SK-N-SH (cell line): ENCODE measurements at regions not wholly inside any gene's neighbourhood (a gene's known extent, or its start where the extent isn't known, plus 50 kb on each side); places are given as distances from the start of the nearest gene placed in this dataset.

Source experiments
- CTCF ChIA-PET: fragments of 300-600, 350-600 bp; formaldehyde crosslinking; extraction: SDS; loops from one replicate; lab custom pipeline; 2021; lab: Yijun Ruan, JAX
- POLR2A ChIA-PET: fragments of 350-600 bp; sonication (Branson Sonifier 250); formaldehyde crosslinking; extraction: SDS; loops from one replicate; lab custom pipeline; 2020; ENCODE audit warnings: antibody characterized with exemption, inconsistent platforms; lab: Yijun Ruan, JAX
- DNase-seq: peaks from one replicate; pipeline ENCODE4 v3.0.0; 2012
- H2AFZ ChIP-seq: fragments of 200-600 bp; sonication (generic); 2 replicates; pipeline ENCODE4 v1.8.1; 2016; ENCODE audit warnings: antibody characterized with exemption, mild to moderate bottlenecking, low read depth
- H3F3A ChIP-seq: fragments of 200-600 bp; sonication (generic); replicated peaks from 2 replicates; pipeline ENCODE3; 2016; ENCODE audit warnings: antibody characterized with exemption, mild to moderate bottlenecking; ENCODE audit not compliant: insufficient read depth
- H3K27ac ChIP-seq, 2 experiments: fragments of 200-500 bp in 1 of 2; fragments of 200-600 bp in 1 of 2; sonication (Bioruptor generic) in 1 of 2; sonication (generic), shearing (Covaris generic) in 1 of 2; 2 replicates each; pipeline versions ENCODE4 v1.5.1 to v1.6.1; 2014 to 2016; ENCODE audit warnings: low read depth in 2 of 2, inconsistent platforms in 1 of 2, low read length in 1 of 2, mild to moderate bottlenecking in 1 of 2, mixed read lengths in 1 of 2
- H3K27me3 ChIP-seq: fragments of 200-600 bp; sonication (generic), shearing (Covaris generic); 2 replicates; pipeline ENCODE4 v1.6.1; 2016; ENCODE audit warnings: mixed run types; ENCODE audit not compliant: insufficient read depth
- H3K36me3 ChIP-seq, 2 experiments: fragments of 200-500 bp in 1 of 2; fragments of 200-600 bp in 1 of 2; sonication (Bioruptor generic) in 1 of 2; sonication (generic) in 1 of 2; replicated peaks in 1 of 2; 2 replicates each; pipeline versions ENCODE3 to v1.5.1; 2014 to 2016; ENCODE audit warnings: low read length in 1 of 2, mild to moderate bottlenecking in 1 of 2; ENCODE audit not compliant: insufficient read depth in 2 of 2, control insufficient read depth in 1 of 2
- H3K4me1 ChIP-seq, 2 experiments: fragments of 200-500 bp in 1 of 2; fragments of 200-600 bp in 1 of 2; sonication (Bioruptor generic) in 1 of 2; sonication (generic), shearing (Covaris generic) in 1 of 2; 2 replicates each; pipeline versions ENCODE4 v1.5.1 to v1.6.1; 2014 to 2016; ENCODE audit warnings: low read depth in 1 of 2, low read length in 1 of 2, mixed run types in 1 of 2; ENCODE audit not compliant: insufficient read depth in 2 of 2, control insufficient read depth in 1 of 2
- H3K4me2 ChIP-seq: fragments of 200-600 bp; sonication (generic), shearing (Covaris generic); 2 replicates; pipeline ENCODE4 v1.6.1; 2017; ENCODE audit warnings: mixed run types
- H3K4me3 ChIP-seq, 2 experiments: fragments of 200-500 bp in 1 of 2; fragments of 200-600 bp in 1 of 2; sonication (Bioruptor generic) in 1 of 2; sonication (generic), shearing (Covaris generic) in 1 of 2; 2 replicates each; pipeline versions ENCODE4 v1.5.1 to v1.8.1; 2014 to 2016; ENCODE audit warnings: low read depth in 2 of 2, inconsistent platforms in 1 of 2, low read length in 1 of 2, mild to moderate bottlenecking in 1 of 2, mixed read lengths in 1 of 2, moderate library complexity in 1 of 2
- H3K79me2 ChIP-seq: fragments of 200-600 bp; sonication (generic); 2 replicates; pipeline ENCODE4 v1.8.1; 2017; ENCODE audit warnings: mild to moderate bottlenecking; ENCODE audit not compliant: insufficient read depth
- H3K9ac ChIP-seq: fragments of 200-600 bp; sonication (generic); 2 replicates; pipeline ENCODE4 v1.6.1; 2017; ENCODE audit warnings: mixed run types
- H3K9me2 ChIP-seq: fragments of 200-600 bp; sonication (generic); 2 replicates; pipeline ENCODE4 v1.6.1; 2017; ENCODE audit warnings: mixed run types
- H3K9me3 ChIP-seq: fragments of 200-600 bp; sonication (generic); 2 replicates; pipeline ENCODE4 v1.6.1; 2017; ENCODE audit warnings: mixed run types, mild to moderate bottlenecking, moderate library complexity
- H4K20me1 ChIP-seq: fragments of 200-600 bp; sonication (generic); 2 replicates; pipeline ENCODE4 v1.6.1; 2017; ENCODE audit warnings: mild to moderate bottlenecking, mixed run types; ENCODE audit not compliant: insufficient read depth
- CHD2 ChIP-seq: fragments of 150-350 bp; IDR thresholded peaks from 2 replicates; pipeline ENCODE4 v1.6.1; 2018; ENCODE audit warnings: low read length; ENCODE audit not compliant: partially characterized antibody
- ELF1 ChIP-seq: IDR thresholded peaks from 2 replicates; pipeline ENCODE4 v1.4.0; 2012
- FOSL2 ChIP-seq: IDR thresholded peaks from 2 replicates; pipeline ENCODE4 v1.4.0; 2012; ENCODE audit warnings: low read depth, mild to moderate bottlenecking, moderate library complexity, borderline replicate concordance
- FOXJ3 ChIP-seq: sonication (generic); formaldehyde crosslinking; IDR thresholded peaks from 2 replicates; pipeline ENCODE4 v1.5.1; 2020; ENCODE audit warnings: mild to moderate bottlenecking, missing genetic modification reagents
- FOXM1 ChIP-seq: IDR thresholded peaks from 2 replicates; pipeline ENCODE4 v1.4.0; 2012; ENCODE audit warnings: low read depth, mild to moderate bottlenecking
- GABPA ChIP-seq: IDR thresholded peaks from 2 replicates; pipeline ENCODE4 v1.4.0; 2012; ENCODE audit warnings: low read depth, mild to moderate bottlenecking
- GATA2 ChIP-seq: sonication (generic); formaldehyde crosslinking; IDR thresholded peaks from 2 replicates; pipeline ENCODE4 v1.5.0; 2020; ENCODE audit warnings: mild to moderate bottlenecking, missing genetic modification reagents
- MAX ChIP-seq: IDR thresholded peaks from 2 replicates; pipeline ENCODE4 v1.4.0; 2012; ENCODE audit warnings: low read depth
- MEF2A ChIP-seq: IDR thresholded peaks from 2 replicates; pipeline ENCODE4 v1.4.0; 2012; ENCODE audit warnings: low read depth, borderline replicate concordance
- NRF1 ChIP-seq: IDR thresholded peaks from 2 replicates; pipeline ENCODE4 v1.6.1; 2012; ENCODE audit warnings: low read depth, mild to moderate bottlenecking, low read length
- PBX3 ChIP-seq: IDR thresholded peaks from 2 replicates; pipeline ENCODE4; 2012
- POLR2AphosphoS5 ChIP-seq: IDR thresholded peaks from 2 replicates; pipeline ENCODE4 v1.6.1; 2012; ENCODE audit warnings: low read depth, low read length
- RXRA ChIP-seq: IDR thresholded peaks from 2 replicates; pipeline ENCODE4 v1.4.0; 2012; ENCODE audit warnings: low read depth, mild to moderate bottlenecking, borderline replicate concordance
- TAF1 ChIP-seq: IDR thresholded peaks from 2 replicates; pipeline ENCODE4 v1.6.1; 2012; ENCODE audit warnings: low read depth, mild to moderate bottlenecking, low read length, moderate library complexity, borderline replicate concordance
- TCF12 ChIP-seq: IDR thresholded peaks from 2 replicates; pipeline ENCODE4 v1.4.0; 2012
- ZBTB33 ChIP-seq: IDR thresholded peaks from 2 replicates; pipeline ENCODE4 v1.4.0; 2012; ENCODE audit warnings: low read depth, borderline replicate concordance
- WGBS: methylation state at CpG from one replicate; pipeline ENCODE4 v1.1.6; 2017; ENCODE audit warnings: low lambda C conversion rate; 5-methylcytosine and 5-hydroxymethylcytosine counted together
- TF ChIP-seq, protein P1 (sequence below): fragments of 150-350 bp; IDR thresholded peaks from 2 replicates; pipeline ENCODE4 v1.6.1; 2016; ENCODE audit warnings: mild to moderate bottlenecking, low read depth, low read length
- TF ChIP-seq, protein P2 (sequence below): fragments of 150-350 bp; IDR thresholded peaks from 2 replicates; pipeline ENCODE4 v1.6.1; 2017; ENCODE audit warnings: antibody characterized with exemption, low read length, low read depth, borderline replicate concordance

- Histone ChIP-seq H3K9ac (no peak overlapping the region), H3K9me2 (no peaks in the 10 kb centered on the region), H3K79me2 (no peaks in the 10 kb centered on the region), H3K9me3 (no peaks in the 10 kb centered on the region), H3K27me3 (no peaks in the 10 kb centered on the region), H3K4me1 (no peaks in the 10 kb centered on the region), H3F3A (no peaks in the 10 kb centered on the region), H3K36me3 (no peaks in the 10 kb centered on the region), H4K20me1 (no peaks in the 10 kb centered on the region), H3K27ac (no peak overlapping the region), H2AFZ (no peak overlapping the region), H3K4me3 (no peak overlapping the region), H3K4me2 (no peak overlapping the region)
- TF ChIP-seq MEF2A (no peak), ELF1 (no peak), FOSL2 (no peak), ZBTB33 (no peak), MAX (no peak), GABPA (no peak), TCF12 (no peak), POLR2AphosphoS5 (no peak)
- TF ChIP-seq, protein P1, sequence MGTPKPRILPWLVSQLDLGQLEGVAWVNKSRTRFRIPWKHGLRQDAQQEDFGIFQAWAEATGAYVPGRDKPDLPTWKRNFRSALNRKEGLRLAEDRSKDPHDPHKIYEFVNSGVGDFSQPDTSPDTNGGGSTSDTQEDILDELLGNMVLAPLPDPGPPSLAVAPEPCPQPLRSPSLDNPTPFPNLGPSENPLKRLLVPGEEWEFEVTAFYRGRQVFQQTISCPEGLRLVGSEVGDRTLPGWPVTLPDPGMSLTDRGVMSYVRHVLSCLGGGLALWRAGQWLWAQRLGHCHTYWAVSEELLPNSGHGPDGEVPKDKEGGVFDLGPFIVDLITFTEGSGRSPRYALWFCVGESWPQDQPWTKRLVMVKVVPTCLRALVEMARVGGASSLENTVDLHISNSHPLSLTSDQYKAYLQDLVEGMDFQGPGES, result no peak
- ChIA-PET CTCF (no interaction called here), POLR2A (no interaction called here)
- 14% methylated on average over 3 of the region's 3 CpGs for WGBS
- no peak for DNase-seq
These were observed 712.5 kb downstream of the PLOD2 start for GRCh38 chr3:145448436-145448835.

- Histone ChIP-seq H3K9me2 (no peaks in the 10 kb centered on the region), H4K20me1 (no peaks in the 10 kb centered on the region), H3F3A (no peaks in the 10 kb centered on the region), H3K27ac (no peak overlapping the region), H2AFZ (no peak overlapping the region), H3K9me3 (no peaks in the 10 kb centered on the region), H3K9ac (no peak overlapping the region), H3K27me3 (no peaks in the 10 kb centered on the region), H3K4me3 (no peak overlapping the region)
- no peak for DNase-seq
- POLR2A ChIA-PET, result no interaction called here
- TF ChIP-seq, protein P2, sequence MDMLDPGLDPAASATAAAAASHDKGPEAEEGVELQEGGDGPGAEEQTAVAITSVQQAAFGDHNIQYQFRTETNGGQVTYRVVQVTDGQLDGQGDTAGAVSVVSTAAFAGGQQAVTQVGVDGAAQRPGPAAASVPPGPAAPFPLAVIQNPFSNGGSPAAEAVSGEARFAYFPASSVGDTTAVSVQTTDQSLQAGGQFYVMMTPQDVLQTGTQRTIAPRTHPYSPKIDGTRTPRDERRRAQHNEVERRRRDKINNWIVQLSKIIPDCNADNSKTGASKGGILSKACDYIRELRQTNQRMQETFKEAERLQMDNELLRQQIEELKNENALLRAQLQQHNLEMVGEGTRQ, result no peak
- no peak for TF ChIP-seq FOSL2
- TF ChIP-seq NRF1, result no peak
- no peak for TF ChIP-seq RXRA
- TF ChIP-seq MEF2A, result no peak
- no peak for TF ChIP-seq FOXM1
- no peak for TF ChIP-seq POLR2AphosphoS5
- no peak for TF ChIP-seq TCF12
- TF ChIP-seq TAF1, result no peak
- TF ChIP-seq GABPA, result no peak
- no peak for TF ChIP-seq FOXJ3 (CRISPR knock-in tag)
- no peak for TF ChIP-seq ELF1
- TF ChIP-seq, protein P1, result no peak
- TF ChIP-seq CHD2, result no peak
- no peak for TF ChIP-seq PBX3
- no peak for TF ChIP-seq GATA2 (CRISPR knock-in tag)
- TF ChIP-seq, all 33 proteins: peak for 0
- Histone ChIP-seq H3K36me3 (no peaks in the 10 kb centered on the region), H3K79me2 (no peaks in the 10 kb centered on the region), H3K4me2 (no peak overlapping the region), H3K4me1 (no peaks in the 10 kb centered on the region)
- CTCF ChIA-PET, result no interaction called here
These were observed 710.8 kb downstream of the PLOD2 start for GRCh38 chr3:145450018-145450682.
